ENCODE measurements at regions not wholly inside any gene's neighbourhood (a gene's known extent, or its start where the extent isn't known, plus 50 kb on each side); places are given as distances from the start of the nearest gene placed in this dataset.

DNA sequence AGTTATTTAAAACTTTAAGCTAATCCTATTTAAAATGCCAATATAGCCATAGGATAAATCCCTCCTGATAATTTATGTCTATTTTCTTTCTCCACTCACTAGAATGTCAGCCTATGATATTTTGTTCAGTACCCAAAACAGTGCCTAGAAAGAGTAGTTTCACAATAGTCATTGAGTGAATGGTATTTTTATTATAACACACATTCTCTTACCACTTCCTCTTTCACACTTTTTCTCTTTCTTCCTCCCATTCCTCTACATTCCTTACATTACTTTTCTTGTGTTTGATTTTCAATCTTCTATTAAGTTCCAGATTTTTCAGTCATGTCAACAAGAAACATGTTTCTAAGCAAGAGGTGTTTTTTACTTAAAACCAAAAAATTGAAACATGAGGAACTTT lies 327.6 kb upstream of the UBE2E3 start:
- Histone ChIP-seq H2AFZ (ENCODE audit: low read depth, low read length) (no peak overlapping the region), H3K27me3 (ENCODE audit: insufficient read depth, low read depth, low read length) (no peaks in the 10 kb centered on the region), H3K9me2 (ENCODE audit: insufficient read depth, low read length) (no peaks in the 10 kb centered on the region), H3K4me2 (ENCODE audit: low read length) (no peak overlapping the region), H3K9me3 (ENCODE audit: low read length) (no peaks in the 10 kb centered on the region), H3K36me3 (ENCODE audit: insufficient read depth, low read length) (no peaks in the 10 kb centered on the region), H3K27ac (ENCODE audit: low read length) (no peak overlapping the region), H3K4me3 (ENCODE audit: low read length) (no peak overlapping the region), H3F3A (ENCODE audit: insufficient read depth, low read length, poor library complexity, severe bottlenecking) (no peaks in the 10 kb centered on the region), H4K20me1 (ENCODE audit: insufficient read depth) (no peaks in the 10 kb centered on the region), H3K79me2 (replicated peaks; ENCODE audit: insufficient read depth, low read length) (no peaks in the 10 kb centered on the region), H3K9ac (ENCODE audit: low read length) (no peak overlapping the region)
- no peak for TF ChIP-seq RAD21 (conservative IDR thresholded peaks at IDR 0.05)
- TF ChIP-seq, protein P1, sequence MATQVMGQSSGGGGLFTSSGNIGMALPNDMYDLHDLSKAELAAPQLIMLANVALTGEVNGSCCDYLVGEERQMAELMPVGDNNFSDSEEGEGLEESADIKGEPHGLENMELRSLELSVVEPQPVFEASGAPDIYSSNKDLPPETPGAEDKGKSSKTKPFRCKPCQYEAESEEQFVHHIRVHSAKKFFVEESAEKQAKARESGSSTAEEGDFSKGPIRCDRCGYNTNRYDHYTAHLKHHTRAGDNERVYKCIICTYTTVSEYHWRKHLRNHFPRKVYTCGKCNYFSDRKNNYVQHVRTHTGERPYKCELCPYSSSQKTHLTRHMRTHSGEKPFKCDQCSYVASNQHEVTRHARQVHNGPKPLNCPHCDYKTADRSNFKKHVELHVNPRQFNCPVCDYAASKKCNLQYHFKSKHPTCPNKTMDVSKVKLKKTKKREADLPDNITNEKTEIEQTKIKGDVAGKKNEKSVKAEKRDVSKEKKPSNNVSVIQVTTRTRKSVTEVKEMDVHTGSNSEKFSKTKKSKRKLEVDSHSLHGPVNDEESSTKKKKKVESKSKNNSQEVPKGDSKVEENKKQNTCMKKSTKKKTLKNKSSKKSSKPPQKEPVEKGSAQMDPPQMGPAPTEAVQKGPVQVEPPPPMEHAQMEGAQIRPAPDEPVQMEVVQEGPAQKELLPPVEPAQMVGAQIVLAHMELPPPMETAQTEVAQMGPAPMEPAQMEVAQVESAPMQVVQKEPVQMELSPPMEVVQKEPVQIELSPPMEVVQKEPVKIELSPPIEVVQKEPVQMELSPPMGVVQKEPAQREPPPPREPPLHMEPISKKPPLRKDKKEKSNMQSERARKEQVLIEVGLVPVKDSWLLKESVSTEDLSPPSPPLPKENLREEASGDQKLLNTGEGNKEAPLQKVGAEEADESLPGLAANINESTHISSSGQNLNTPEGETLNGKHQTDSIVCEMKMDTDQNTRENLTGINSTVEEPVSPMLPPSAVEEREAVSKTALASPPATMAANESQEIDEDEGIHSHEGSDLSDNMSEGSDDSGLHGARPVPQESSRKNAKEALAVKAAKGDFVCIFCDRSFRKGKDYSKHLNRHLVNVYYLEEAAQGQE (IDR thresholded peaks at IDR 0.05; ENCODE audit: borderline replicate concordance), result no peak
- no peak for TF ChIP-seq TAF1 (IDR thresholded peaks at IDR 0.05; ENCODE audit: low read depth)
- no peak for TF ChIP-seq POLR2AphosphoS5 (IDR thresholded peaks at IDR 0.05)
- TF ChIP-seq, protein P2, sequence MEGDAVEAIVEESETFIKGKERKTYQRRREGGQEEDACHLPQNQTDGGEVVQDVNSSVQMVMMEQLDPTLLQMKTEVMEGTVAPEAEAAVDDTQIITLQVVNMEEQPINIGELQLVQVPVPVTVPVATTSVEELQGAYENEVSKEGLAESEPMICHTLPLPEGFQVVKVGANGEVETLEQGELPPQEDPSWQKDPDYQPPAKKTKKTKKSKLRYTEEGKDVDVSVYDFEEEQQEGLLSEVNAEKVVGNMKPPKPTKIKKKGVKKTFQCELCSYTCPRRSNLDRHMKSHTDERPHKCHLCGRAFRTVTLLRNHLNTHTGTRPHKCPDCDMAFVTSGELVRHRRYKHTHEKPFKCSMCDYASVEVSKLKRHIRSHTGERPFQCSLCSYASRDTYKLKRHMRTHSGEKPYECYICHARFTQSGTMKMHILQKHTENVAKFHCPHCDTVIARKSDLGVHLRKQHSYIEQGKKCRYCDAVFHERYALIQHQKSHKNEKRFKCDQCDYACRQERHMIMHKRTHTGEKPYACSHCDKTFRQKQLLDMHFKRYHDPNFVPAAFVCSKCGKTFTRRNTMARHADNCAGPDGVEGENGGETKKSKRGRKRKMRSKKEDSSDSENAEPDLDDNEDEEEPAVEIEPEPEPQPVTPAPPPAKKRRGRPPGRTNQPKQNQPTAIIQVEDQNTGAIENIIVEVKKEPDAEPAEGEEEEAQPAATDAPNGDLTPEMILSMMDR (IDR thresholded peaks at IDR 0.05; ENCODE audit: poor library complexity, severe bottlenecking), result no peak
- TF ChIP-seq SMC3 (conservative IDR thresholded peaks at IDR 0.05; ENCODE audit: poor library complexity), result no peak
- no peak for TF ChIP-seq MXI1 (conservative IDR thresholded peaks at IDR 0.05; ENCODE audit: poor library complexity, severe bottlenecking)
- no peak for TF ChIP-seq EP300 (conservative IDR thresholded peaks at IDR 0.05; ENCODE audit: poor library complexity, severe bottlenecking)
- TF ChIP-seq EZH2 (IDR thresholded peaks at IDR 0.05; ENCODE audit: borderline replicate concordance, insufficient read depth, low read length, poor library complexity, severe bottlenecking), result no peak

DNA sequence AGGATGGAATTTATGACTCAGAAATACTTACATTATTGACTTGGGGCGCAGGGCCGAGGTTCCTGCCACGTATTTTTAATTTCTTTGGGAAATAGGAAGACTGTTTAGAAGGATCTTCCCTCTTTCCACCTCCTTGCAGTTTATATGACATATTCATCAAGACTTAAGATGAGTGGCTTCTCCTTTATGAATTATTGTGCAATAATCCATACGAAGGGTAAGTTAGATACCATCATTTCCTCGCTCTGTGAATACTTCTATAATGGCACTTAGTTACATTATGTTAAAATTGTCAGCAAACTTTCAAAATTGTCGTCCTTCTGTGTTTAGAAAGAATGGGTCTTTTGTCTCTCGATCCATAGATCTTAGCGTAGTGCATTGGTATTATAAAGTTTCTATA lies 328.8 kb upstream of the UBE2E3 start:
- Histone ChIP-seq H3K9me2 (ENCODE audit: insufficient read depth, low read length) (no peaks in the 10 kb centered on the region), H4K20me1 (ENCODE audit: insufficient read depth) (no peaks in the 10 kb centered on the region), H2AFZ (ENCODE audit: low read depth, low read length) (no peak overlapping the region), H3F3A (ENCODE audit: insufficient read depth, low read length, poor library complexity, severe bottlenecking) (no peaks in the 10 kb centered on the region), H3K4me2 (ENCODE audit: low read length) (no peak overlapping the region), H3K9ac (ENCODE audit: low read length) (no peak overlapping the region), H3K9me3 (ENCODE audit: low read length) (no peaks in the 10 kb centered on the region), H3K36me3 (ENCODE audit: insufficient read depth, low read length) (no peaks in the 10 kb centered on the region), H3K27me3 (ENCODE audit: insufficient read depth, low read depth, low read length) (no peaks in the 10 kb centered on the region), H3K4me3 (ENCODE audit: low read length) (no peak overlapping the region), H3K79me2 (replicated peaks; ENCODE audit: insufficient read depth, low read length) (no peaks in the 10 kb centered on the region), H3K27ac (ENCODE audit: low read length) (no peak overlapping the region)
- TF ChIP-seq EZH2 (IDR thresholded peaks at IDR 0.05; ENCODE audit: borderline replicate concordance, insufficient read depth, low read length, poor library complexity, severe bottlenecking) (no peak), TAF1 (IDR thresholded peaks at IDR 0.05; ENCODE audit: low read depth) (no peak), MXI1 (conservative IDR thresholded peaks at IDR 0.05; ENCODE audit: poor library complexity, severe bottlenecking) (no peak), EP300 (conservative IDR thresholded peaks at IDR 0.05; ENCODE audit: poor library complexity, severe bottlenecking) (no peak), RAD21 (conservative IDR thresholded peaks at IDR 0.05) (no peak), SMC3 (conservative IDR thresholded peaks at IDR 0.05; ENCODE audit: poor library complexity) (no peak), POLR2AphosphoS5 (IDR thresholded peaks at IDR 0.05) (no peak)
- TF ChIP-seq, protein P2 (IDR thresholded peaks at IDR 0.05; ENCODE audit: poor library complexity, severe bottlenecking), result no peak
- TF ChIP-seq, protein P1 (IDR thresholded peaks at IDR 0.05; ENCODE audit: borderline replicate concordance), result no peak

All from neural cell (in vitro differentiated cells).